ENCODE measurements at regions not wholly inside any gene's neighbourhood (a gene's known extent, or its start where the extent isn't known, plus 50 kb on each side); places are given as distances from the start of the nearest gene placed in this dataset.
"Not testable (repeated sequence)": the region's sequence is repeated elsewhere in the genome, so short reads cannot be mapped to it uniquely, and the experiment has no call there.

DNA sequence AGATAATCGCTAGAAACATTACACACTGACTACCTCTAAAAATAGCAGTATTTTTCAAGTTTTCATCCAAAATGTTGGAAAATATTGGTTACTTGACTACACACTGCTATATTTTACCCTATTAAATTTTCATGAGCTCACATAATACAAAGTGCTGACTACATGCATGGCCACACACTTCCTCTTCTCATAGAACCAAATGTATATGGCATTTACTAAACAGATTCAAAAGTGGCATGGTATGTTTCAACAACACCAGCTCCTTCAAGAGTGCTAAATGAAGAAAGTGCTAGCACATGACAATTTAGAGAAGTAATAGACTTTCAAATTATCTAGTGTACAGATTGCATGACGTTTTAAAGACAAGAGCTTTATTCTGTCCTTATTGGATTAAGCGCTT, 780.4 kb upstream of the SLITRK6 start:
- no peak for DNase-seq

DNA sequence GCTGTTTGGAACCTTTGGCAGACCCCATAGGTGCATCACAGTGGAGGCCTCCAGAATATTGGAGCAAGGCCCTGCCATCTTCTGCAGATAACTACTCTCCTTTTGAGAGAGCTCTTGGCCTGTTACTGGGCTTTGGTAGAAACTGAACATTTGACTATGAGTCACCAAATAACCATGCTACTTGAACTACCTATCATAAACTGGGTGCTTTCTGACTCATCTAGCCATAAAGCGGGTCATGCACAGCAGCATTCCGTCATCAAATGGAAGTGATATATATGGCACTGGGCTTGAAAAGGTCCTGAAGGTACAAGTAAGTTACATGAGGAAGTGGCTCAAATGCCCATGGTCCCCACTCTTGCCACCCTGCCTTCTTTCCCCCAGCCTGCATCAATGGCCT, 782.5 kb upstream of the SLITRK6 start:
- no peak for DNase-seq

DNA sequence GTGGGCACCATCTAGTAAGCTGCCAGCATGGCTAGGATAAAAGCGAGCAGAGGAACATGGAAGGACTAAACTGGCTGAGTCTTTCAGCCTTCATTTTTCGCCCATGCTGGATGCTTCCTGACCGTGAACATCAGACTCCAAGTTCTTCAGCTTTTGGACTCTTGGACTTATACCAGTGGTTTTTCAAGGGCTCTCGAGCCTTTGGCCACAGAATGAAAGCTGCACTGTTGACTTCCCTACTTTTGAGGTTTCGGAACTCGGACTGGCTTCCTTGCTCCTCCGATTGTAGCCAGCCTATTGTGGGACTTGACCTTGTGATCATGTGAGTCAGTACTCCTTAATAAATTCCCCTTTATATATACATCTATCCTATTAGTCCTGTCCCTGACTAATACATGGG, 785.1 kb upstream of the SLITRK6 start:
- no peak for DNase-seq

DNA sequence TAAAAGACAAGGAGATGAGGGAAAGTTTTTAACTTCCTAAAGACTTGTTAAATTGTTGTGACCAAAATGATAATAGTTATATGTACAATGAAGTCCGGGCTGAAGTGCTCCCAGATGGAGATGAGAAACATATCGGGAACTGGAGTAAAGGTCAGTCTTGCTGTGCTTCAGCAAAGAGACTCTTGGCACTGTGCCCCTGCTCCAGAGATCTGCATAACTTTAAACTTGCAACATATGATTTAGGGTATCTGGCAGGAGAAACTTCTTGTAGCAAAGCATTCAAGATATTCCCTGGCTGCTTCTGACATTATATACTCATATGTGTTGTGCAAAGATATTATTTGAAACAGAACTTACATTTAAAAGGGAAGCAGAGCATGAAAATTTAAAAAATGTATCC, 786.6 kb upstream of the SLITRK6 start:
- DNase-seq, result peak; percentile 86 to 97 (median 94)

DNA sequence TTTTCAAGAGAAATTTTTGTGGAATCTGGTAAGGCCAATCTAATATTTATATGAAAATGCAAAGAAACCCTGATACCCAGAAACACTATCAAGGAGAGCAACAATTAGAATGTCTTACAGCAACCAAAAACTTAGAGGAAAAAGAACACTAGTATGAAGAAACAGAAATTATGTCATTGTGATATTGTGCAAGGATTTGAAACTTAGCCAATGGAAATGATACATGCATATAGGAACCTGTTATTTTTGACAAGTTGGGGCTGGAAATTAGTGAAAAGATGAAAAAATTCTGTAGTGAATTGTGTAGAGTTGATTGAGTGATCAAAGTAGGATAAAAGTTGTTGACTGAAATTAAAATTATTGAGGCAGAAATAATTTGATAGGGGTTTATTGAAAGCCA, 792.6 kb upstream of the SLITRK6 start:
- no peak for DNase-seq

DNA sequence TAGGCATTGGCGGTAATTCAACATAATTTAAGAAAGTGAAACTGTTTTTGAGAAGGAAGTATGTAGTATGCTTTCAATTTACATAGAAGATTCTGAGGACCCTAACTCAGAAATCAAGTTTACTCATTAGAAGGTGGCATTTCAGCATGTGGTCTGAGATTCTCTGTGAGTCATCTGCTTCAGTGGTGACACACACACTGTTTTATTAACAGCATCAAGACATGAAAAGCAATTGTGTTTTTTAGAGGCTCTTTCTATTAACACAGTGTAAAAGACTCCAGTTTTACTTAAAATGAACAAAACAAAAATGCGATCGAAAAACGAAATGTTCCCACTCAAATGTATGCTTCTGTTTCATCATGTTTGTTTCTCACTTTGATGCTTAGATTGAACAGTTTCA, 802.1 kb upstream of the SLITRK6 start:
- no peak for DNase-seq

DNA sequence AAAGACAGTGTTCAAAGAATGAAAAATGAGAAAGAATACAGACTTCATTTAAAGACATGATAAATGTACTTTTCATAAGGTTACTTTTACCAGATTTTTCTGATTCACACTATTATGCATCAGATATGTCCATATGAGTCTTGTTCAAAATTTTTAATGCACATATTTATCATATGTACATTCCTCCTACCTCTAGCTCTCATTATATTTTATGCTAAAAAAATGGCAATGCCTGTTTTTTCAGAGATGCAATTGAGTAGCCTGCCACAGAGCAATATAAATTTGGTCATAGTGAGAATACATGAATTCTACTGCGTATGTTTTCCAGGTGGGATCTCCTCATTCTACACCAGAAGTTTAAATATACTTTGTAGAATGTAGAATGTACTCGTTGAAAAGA, 807.0 kb upstream of the SLITRK6 start:
- no peak for DNase-seq

DNA sequence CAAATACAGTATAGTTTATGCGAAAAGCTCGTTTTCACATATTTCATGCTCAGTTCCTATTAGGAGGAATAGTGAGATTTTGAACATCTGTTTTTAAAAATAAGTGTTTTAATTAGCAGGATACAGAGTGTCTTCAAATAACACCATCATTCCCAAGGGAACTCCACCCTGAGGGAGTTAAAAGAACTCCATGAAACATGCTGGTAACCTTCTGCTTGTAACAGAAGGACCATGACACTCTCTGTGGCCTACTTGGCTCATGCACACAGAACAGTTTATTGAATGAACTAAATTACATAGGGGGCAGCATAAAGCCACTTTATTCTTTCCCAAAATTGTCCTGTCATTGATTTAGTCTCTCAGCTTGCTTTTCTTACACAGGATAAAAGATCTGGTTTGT, 809.5 kb upstream of the SLITRK6 start:
- no peak for DNase-seq

DNA sequence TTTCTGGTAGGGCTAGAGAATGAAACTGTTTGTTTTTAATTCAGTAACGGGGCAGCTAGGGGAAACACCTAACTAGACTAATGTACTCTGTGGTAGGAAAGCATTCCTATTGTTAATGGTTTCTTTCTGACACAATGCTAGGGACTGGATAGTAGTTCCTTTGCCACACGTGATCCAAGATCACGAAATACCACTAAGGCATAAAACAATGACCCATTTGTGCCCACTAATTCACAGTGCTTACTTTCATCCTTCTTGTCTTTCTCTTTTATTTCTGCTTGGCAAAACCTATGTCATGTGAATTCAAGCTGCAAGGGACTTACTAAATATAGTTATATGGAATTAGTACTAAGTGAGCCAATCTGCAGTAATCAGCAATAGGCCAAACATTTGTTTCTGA, 834.1 kb upstream of the SLITRK6 start:
- DNase-seq, result no peak

DNA sequence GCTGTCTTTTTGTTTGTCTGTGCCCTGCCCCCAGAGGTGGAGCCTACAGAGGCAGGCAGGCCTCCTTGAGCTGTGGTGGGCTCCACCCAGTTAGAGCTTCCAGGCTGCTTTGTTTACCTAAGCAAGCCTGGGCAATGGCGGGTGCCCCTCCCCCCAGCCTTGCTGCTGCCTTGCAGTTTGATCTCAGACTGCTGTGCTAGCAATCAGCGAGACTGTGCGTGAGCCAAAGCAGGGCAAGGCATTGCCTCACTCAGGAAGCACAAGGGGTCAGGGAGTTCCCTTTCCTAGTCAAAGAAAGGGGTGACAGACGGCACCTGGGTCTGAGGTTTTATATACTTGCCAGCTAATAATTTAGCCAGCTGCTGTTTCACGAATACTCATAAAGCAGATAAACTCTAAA, 852.0 kb upstream of the SLITRK6 start:
- not testable (repeated sequence) for DNase-seq

DNA sequence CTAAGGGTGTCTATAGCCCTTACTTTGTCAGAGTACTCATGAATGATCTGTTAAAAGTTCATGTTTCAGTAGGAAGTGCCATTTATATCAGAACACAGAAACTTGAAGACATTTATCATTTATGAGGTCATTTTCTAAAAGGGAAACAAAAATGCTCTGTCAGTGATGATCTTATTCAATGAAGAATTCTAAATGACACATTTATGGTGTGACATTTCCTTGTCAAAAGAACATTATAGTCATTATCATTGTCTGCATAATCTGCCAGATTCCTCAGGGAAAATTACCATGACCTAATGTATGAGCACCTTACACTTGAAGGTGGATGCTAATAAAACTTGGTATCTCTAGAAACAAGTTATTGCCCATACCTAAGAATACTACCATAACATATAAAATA, 853.8 kb upstream of the SLITRK6 start:
- no peak for DNase-seq

DNA sequence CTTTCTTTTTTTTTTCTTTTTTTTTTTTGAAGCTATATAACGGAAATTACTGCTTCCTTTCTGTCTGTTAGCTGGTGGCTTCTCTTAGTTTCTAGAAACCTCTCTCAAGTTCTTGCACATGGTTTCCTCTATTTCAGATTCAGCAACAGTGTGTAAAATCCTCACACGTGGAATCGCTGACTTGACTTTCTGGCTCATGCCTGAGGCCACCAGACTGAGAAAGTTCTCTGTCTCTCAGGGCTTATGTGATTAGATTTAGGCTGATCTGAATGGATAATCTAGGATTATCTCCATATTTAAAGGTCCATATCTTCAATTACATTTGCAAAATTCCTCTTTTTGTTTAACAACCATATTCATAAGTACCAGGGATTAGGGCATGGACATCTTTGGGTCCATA, 856.3 kb upstream of the SLITRK6 start:
- no peak for DNase-seq

DNA sequence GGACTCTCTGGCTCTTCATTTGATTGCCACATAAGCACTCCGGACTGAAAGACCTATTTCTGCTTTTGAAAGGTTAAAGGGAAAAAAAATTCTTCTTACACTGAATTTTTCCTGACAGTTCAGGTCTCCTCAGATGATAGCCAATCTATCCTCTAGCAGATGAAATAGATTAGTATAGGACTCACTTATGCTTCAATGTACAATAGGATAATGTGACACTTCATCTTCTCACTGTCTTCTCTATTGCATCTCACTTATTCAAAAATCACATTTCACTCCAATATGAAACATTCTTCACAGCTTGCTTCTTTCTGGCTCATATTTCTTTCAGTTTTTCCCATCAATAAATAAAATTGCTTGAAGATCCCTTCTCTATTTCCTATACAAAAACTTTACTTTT, 860.9 kb upstream of the SLITRK6 start:
- no peak for DNase-seq

DNA sequence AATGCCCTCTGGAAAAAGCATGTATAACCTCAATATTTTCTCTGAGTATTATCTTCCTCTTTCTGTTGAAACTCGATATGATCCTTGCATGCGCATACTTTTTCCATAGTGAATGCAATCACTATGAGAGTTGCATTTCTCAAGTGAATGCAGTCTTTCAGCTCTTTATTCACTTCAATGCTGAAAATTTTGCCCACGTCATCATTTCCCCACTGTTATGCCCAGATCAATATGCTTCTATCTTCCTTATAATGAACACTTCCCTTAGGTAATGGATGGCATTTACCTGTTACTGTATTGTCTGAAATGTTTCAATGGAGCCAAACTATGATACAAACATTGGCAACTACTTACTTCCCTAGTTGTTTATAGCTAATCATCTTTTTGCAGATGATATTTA, 866.6 kb upstream of the SLITRK6 start:
- no peak for DNase-seq

DNA sequence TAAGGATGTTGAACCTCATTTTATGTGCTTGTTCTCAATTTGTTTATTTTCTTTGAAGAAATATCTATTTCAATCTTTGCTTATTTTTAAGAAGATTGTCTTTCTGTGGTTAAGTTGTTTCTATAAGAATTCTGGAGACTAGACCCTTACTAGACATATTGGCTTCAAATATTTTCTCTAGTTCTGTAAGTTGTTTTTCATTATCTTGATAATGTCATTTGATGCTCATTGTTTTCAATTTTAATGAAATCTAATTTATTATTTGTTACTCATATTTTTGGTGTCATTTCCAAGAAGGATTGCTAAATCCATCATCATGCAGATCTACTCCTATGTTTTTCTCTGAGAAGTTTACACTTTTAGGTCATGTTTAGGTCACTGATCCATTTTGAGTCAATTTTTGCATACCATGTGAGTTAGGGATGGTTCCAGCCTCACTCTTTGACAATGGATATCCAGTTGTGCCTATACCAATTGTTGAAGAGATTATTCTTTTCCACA, 874.8 kb upstream of the SLITRK6 start:
- no peak for DNase-seq

DNA sequence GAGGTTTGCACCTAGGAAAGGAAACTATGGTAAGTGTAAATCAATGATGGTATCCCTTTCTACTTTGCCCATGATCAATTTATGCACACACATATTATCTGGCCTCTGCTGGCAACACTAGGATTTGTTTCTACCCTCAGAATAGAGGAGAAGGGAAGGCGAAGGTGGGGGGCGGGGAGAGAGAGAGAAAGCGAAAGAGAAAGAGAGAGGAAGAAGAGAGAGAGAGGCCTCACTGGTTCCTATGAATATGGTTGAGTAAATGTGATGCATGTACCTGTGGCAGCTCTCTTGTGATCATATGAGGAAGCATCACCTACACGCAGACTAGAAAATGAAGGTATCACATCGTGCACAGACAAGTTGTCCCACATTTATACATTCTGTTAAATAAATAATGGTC, 882.0 kb upstream of the SLITRK6 start:
- DNase-seq, result no peak

DNA sequence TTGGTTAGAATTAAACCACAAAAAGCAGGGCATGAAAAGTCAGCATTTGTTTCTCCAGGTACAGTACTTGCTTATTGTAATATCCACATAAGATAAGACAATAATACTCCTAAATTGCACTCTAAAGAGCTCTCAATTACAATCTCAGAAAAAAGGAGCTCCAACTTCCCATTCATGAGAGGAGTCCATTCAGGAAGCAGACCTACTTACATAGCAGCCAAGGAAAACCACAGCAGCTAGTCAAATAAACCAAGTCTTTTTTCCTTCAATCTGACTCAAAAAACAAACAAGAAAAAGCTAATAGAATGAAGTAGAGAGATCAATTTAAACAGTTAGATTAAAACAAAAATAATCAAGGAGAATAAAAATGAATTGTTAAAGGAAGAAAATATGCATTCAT, 885.2 kb upstream of the SLITRK6 start:
- no peak for DNase-seq

DNA sequence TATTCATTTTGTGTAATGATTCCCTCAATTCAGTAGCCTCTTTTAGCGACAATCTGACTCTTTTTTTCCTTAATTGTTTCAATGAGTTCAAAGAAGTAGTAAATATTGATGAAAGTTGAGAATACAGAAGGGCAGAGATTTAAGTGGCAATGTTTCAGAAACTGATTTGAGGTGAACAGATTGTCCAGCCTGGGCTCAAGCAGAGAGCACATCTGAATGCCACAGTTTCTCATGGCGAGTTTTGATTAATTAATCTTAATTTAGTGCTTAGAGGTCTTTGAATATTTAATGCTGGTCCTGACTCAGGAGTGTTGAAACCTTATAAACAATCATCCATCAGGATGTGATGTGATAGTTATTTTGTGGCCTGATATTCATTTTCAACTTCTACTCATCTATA, 890.7 kb upstream of the SLITRK6 start:
- DNase-seq, result no peak

DNA sequence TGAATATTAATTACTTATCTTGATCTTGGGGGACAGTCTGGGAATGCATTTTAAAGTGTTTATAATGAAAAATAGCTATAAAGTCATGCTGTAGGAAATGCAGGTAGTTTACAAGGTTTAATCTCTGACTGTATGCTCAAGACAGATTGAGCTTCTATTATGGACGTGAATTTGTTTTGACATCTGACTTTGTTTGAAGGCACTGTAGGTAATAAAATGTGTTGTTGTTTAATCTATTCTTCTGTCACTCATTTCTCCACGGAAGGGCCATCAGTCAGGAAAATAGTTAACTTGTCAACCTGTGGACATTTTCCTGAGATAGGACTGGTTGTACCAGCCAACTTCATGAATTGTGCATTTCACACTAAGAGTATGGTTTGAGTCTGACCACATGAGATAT, 893.1 kb upstream of the SLITRK6 start:
- DNase-seq, result no peak

DNA sequence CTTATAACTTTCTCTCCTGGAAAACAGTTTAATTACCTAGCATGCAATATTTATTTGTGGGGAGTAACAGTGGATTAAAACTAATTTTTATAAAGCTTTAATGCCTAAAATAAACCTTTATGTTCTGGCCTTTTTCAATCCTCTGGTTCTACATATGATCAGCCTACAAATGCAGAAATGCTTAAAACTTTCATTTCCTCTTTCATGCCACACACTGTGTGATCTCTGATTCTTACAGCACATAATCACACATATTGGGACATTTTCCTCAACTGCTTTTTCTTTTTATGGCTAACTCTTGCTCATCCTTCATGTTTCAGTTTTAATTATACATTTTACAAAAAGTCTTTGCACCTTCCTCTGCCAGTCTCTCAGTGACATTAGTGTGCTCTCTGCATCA, 910.8 kb upstream of the SLITRK6 start:
- DNase-seq, result no peak

DNA sequence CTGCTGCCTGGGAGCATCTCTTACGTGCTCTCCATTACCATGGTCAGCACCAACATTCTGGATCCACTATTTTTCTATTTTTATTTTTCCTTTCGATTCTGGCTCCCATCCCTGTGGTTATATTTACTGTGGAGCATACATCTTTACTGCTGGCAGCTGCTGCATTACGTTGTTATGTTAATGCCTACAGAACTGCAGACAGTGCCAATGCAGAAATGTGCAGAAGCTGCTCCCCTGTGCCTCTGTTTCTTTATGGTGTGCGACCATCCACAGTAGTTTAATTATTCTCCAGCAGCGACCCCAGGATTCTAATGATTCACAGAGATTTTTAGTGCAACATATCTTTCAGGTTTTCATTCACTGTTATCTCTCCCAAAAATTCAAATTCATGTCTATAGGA, 911.7 kb upstream of the SLITRK6 start:
- peak in 2 of 3 donors; percentile 2 to 6 for DNase-seq

DNA sequence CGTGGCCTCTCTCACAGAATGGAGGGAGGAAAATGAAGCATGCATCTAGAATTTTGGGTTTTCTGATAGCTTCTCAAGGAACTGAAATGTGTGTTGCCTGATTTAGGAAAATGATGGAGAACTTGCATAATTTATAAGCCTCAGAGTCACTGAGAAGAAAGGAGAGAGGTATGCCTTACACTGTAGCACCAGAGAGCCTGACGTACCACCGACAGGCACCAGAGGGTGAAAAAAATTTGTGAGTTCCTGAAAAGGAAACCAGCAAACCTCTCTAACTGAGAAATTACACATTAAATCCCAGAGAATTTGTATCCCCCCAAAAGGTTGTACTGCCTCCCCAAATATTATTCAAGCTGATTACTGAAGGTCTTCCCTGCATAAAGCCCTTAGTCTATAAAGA, 915.3 kb upstream of the SLITRK6 start:
- no peak for DNase-seq

DNA sequence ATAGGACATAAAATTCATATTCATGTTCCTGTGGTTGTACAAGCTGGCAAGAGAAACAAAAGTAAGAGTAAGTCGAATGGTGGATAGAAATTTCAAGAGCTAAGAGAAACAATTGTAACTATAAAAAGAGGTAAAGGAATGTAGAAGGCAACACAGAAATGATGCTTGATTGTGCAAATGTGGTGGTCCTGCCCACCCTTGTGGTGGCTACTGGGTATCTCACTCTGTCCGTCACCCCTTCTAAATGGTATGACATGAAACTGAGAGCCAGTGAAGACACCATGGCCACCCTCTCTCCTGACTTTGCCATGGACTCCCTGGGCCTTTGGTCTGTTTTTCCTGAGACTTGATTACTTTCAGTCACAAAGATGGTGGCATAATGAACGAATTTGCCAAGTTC, 925.9 kb upstream of the SLITRK6 start:
- DNase-seq, result peak in 2 of 3 donors; percentile 3 to 4

DNA sequence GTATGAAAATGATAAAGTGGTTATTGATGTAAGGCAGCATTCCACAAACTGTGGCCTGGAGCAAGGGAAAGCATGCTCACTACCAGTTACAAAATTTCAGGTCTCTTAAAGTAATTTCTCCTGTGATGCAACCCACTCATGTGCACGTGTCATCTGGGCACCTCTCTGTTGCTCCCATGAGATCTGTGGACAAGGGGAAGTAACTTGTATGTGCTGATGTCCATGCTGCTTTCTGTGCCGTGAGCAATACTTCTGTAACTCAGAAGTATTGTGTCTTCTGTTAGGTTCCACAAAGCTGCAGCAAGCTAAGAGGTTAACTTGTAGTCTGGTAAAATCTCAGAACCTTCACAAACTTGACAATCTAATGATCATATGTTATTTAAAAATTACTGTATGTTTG, 930.0 kb upstream of the SLITRK6 start:
- no peak for DNase-seq

DNA sequence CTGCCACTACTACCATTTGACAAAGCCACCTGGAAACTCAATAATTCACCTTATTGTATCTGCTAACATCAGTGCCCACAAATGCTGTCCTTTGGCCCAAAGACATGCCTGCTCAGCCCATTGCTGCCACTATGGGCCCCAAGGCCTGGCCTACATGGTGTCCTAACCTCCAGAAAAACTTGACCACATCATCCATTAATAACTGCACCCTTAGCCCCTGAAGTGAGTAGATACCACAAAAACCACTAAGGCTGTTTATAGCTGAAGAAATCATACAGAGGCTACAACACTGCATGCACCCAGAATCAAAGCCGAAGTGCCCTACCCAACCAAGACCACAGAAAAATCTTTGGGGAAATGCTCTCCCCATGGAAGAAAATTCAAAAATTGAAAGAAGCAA, 932.8 kb upstream of the SLITRK6 start:
- no peak for DNase-seq
